GM23338 (cell line): ENCODE measurements at regions not wholly inside any gene's neighbourhood (a gene's known extent, or its start where the extent isn't known, plus 50 kb on each side); places are given as distances from the start of the nearest gene placed in this dataset.
"Not testable (repeated sequence)": the region's sequence is repeated elsewhere in the genome, so short reads cannot be mapped to it uniquely, and the experiment has no call there.

Source experiments
- ATAC-seq: fragments of 200-7000 bp; cut with Tn5 transposase; 3 replicates; pipeline ENCODE4 v1.9.1; 2020
- DNase-seq: peaks from one replicate; pipeline ENCODE4 v3.0.0-alpha.2; 2015; ENCODE audit warnings: low spot score
- H2AFZ ChIP-seq: fragments of 200-600 bp; sonication (generic); 2 replicates; pipeline ENCODE4 v1.8.0; 2016; ENCODE audit warnings: antibody characterized with exemption, mild to moderate bottlenecking, moderate library complexity
- H3F3A ChIP-seq: fragments of 200-600 bp; sonication (generic); replicated peaks from 2 replicates; pipeline ENCODE4 v1.8.0; 2017; ENCODE audit warnings: antibody characterized with exemption, mixed run types, low read depth
- H3K27ac ChIP-seq: fragments of 200-600 bp; sonication (generic); 2 replicates; pipeline ENCODE4 v1.6.1; 2016; ENCODE audit warnings: low read depth
- H3K27me3 ChIP-seq: fragments of 200-600 bp; sonication (generic); 2 replicates; pipeline ENCODE4 v1.8.0; 2016; ENCODE audit warnings: mild to moderate bottlenecking, mixed run types, moderate library complexity; ENCODE audit not compliant: insufficient read depth
- H3K36me3 ChIP-seq: fragments of 200-600 bp; sonication (generic); 2 replicates; pipeline ENCODE4 v1.8.0; 2016; ENCODE audit warnings: mild to moderate bottlenecking; ENCODE audit not compliant: insufficient read depth
- H3K4me1 ChIP-seq: fragments of 200-600 bp; sonication (generic); 2 replicates; pipeline ENCODE4 v1.8.0; 2016; ENCODE audit warnings: mild to moderate bottlenecking, moderate library complexity; ENCODE audit not compliant: insufficient read depth
- H3K4me2 ChIP-seq: fragments of 200-600 bp; sonication (generic); 2 replicates; pipeline ENCODE4 v1.7.1; 2017; ENCODE audit warnings: mixed run types
- H3K4me3 ChIP-seq: fragments of 200-600 bp; sonication (generic); 2 replicates; pipeline ENCODE4 v1.6.1; 2016; ENCODE audit warnings: mixed run types
- H3K79me2 ChIP-seq: fragments of 200-600 bp; sonication (generic); replicated peaks from 2 replicates; pipeline ENCODE4 v1.8.0; 2017; ENCODE audit warnings: mild to moderate bottlenecking; ENCODE audit not compliant: insufficient read depth
- H3K9me2 ChIP-seq: fragments of 200-600 bp; sonication (generic); 2 replicates; pipeline ENCODE4 v1.8.0; 2017; ENCODE audit not compliant: insufficient read depth
- H4K20me1 ChIP-seq: fragments of 200-600 bp; sonication (generic); replicated peaks from 2 replicates; pipeline ENCODE4 v1.8.0; 2017; ENCODE audit warnings: mild to moderate bottlenecking; ENCODE audit not compliant: insufficient read depth
- H3K27ac Mint-ChIP-seq: 2 replicates; pipeline ENCODE4 v1.8.0; 2020; ENCODE audit warnings: inconsistent platforms, mild to moderate bottlenecking, moderate library complexity, mixed read lengths
- H3K27me3 Mint-ChIP-seq: 3 replicates; pipeline ENCODE4 v1.8.0; 2022; ENCODE audit warnings: low read depth, mild to moderate bottlenecking, moderate library complexity, mixed read lengths, inconsistent platforms; ENCODE audit not compliant: insufficient read depth, poor library complexity
- H3K36me3 Mint-ChIP-seq: 3 replicates; pipeline ENCODE4 v1.8.0; 2021; ENCODE audit warnings: low read depth, mild to moderate bottlenecking, inconsistent platforms, moderate library complexity, mixed read lengths
- H3K4me1 Mint-ChIP-seq: 3 replicates; pipeline ENCODE4 v1.8.0; 2020; ENCODE audit warnings: mild to moderate bottlenecking, inconsistent platforms, mixed read lengths
- H3K4me3 Mint-ChIP-seq: 3 replicates; pipeline ENCODE4 v1.8.0; 2021; ENCODE audit warnings: moderate library complexity, mild to moderate bottlenecking, inconsistent platforms, mixed read lengths
- H3K9me3 Mint-ChIP-seq: 3 replicates; pipeline ENCODE4 v1.8.0; 2020; ENCODE audit warnings: moderate library complexity, mild to moderate bottlenecking, inconsistent platforms, mixed read lengths
- CREB1 ChIP-seq: fragments of 250-450 bp; sonication (Bioruptor Pico); IDR thresholded peaks from 2 replicates; pipeline ENCODE4 v1.5.0; 2020; ENCODE audit warnings: low read depth, mild to moderate bottlenecking, moderate library complexity
- CTCF ChIP-seq, 2 experiments: fragments of 200-600 bp in 1 of 2; sonication (generic) in 1 of 2; conservative IDR thresholded peaks; 2 replicates each; pipeline versions ENCODE4 v1.5.1 to v1.6.1; 2016 to 2017; ENCODE audit warnings: antibody characterized with exemption in 2 of 2, low read depth in 2 of 2, mild to moderate bottlenecking in 2 of 2, moderate library complexity in 1 of 2
- ETS1 ChIP-seq: IDR thresholded peaks from 2 replicates; pipeline ENCODE4 v1.6.1; 2016; ENCODE audit warnings: antibody characterized with exemption
- EZH2 ChIP-seq: fragments of 200-600 bp; sonication (generic); IDR thresholded peaks from one replicate; pipeline ENCODE4 v1.8.0; 2017; ENCODE audit warnings: antibody characterized with exemption, mild to moderate bottlenecking, low read depth; ENCODE audit not compliant: unreplicated experiment
- EZH2phosphoT487 ChIP-seq: fragments of 200-600 bp; sonication (generic); IDR thresholded peaks from one replicate; pipeline ENCODE4 v1.8.1; 2018; ENCODE audit warnings: antibody characterized with exemption; ENCODE audit not compliant: unreplicated experiment
- JUNB ChIP-seq: IDR thresholded peaks from one replicate; pipeline ENCODE4 v1.6.1; 2016; ENCODE audit warnings: antibody characterized with exemption; ENCODE audit not compliant: unreplicated experiment
- NANOG ChIP-seq: IDR thresholded peaks from 2 replicates; pipeline ENCODE4 v1.6.1; 2016; ENCODE audit warnings: antibody characterized with exemption, borderline replicate concordance
- POLR2AphosphoS5 ChIP-seq: IDR thresholded peaks from 2 replicates; pipeline ENCODE4 v1.6.1; 2016; ENCODE audit warnings: antibody characterized with exemption, low read depth
- REST ChIP-seq: IDR thresholded peaks from one replicate; pipeline ENCODE4 v1.6.1; 2018; ENCODE audit warnings: antibody characterized with exemption; ENCODE audit not compliant: unreplicated experiment
- ZNF114 ChIP-seq: fragments of 250-450 bp; sonication (Bioruptor Pico); IDR thresholded peaks from 2 replicates; pipeline ENCODE4 v1.5.0; 2020; ENCODE audit warnings: mild to moderate bottlenecking, moderate library complexity

- TF ChIP-seq EZH2phosphoT487 = no peak
- no peak for TF ChIP-seq JUNB
- TF ChIP-seq EZH2 = no peak
- TF ChIP-seq ETS1 = no peak
- no peak for TF ChIP-seq CTCF (conservative IDR thresholded peaks at IDR 0.05; ENCODE audit: low read depth in 2 of 2)
- no peak for TF ChIP-seq ZNF114
- no peak for TF ChIP-seq POLR2AphosphoS5
- no peak for TF ChIP-seq CREB1 (CRISPR knock-in tag)
- TF ChIP-seq REST = no peak
- no peak for TF ChIP-seq NANOG
Observed at GRCh38 chr2:180591947-180592346, 388.5 kb upstream of the UBE2E3 start (continued).

GRCh38 chr2:180591093-180591781 is 389.2 kb upstream of the UBE2E3 start:
- not testable (repeated sequence) for ATAC-seq, H3K79me2 ChIP-seq, H3F3A ChIP-seq, H3K4me3 ChIP-seq, H3K4me3 Mint-ChIP-seq, H3K27me3 ChIP-seq, H3K36me3 ChIP-seq, H3K4me2 ChIP-seq, H3K4me1 ChIP-seq, H4K20me1 ChIP-seq, H3K27ac Mint-ChIP-seq, H3K9me2 ChIP-seq, H3K4me1 Mint-ChIP-seq, H3K27ac ChIP-seq, H3K27me3 Mint-ChIP-seq
- DNase-seq = peak; percentile 65
- peaks cover 30% of the 10 kb centered on the region; the same call in 2 of the 3 replicates for H3K9me3 Mint-ChIP-seq
- peak overlapping the region; percentile 86; the same call in 1 of the 2 replicates for H2AFZ ChIP-seq
- peaks cover 31% of the 10 kb centered on the region; the same call in 2 of the 3 replicates for H3K36me3 Mint-ChIP-seq
